IPS-11a (cell line): ENCODE measurements at regions not wholly inside any gene's neighbourhood (a gene's known extent, or its start where the extent isn't known, plus 50 kb on each side); places are given as distances from the start of the nearest gene placed in this dataset.

Experiments
- H3K4me3 ChIP-seq: one replicate; pipeline ENCODE4 v1.5.1; 2013; ENCODE audit warnings: low read depth, low read length, control low read depth

- no peak overlapping the region for H3K4me3 ChIP-seq
Measured at GRCh38 chr1:194322751-194323150, 1136.3 kb upstream of the B3GALT2 start.

- no peak overlapping the region for H3K4me3 ChIP-seq
Measured at GRCh38 chr1:194318790-194319280, 1132.4 kb upstream of the B3GALT2 start.

GRCh38 chr1:194309697-194310096 lies 1123.3 kb upstream of the B3GALT2 start:
- H3K4me3 ChIP-seq: no peak overlapping the region

- no peak overlapping the region for H3K4me3 ChIP-seq
Measured at GRCh38 chr1:194309269-194309668, 1122.9 kb upstream of the B3GALT2 start.

- H3K4me3 ChIP-seq: no peak overlapping the region
Measured at GRCh38 chr1:194300776-194301175, 1114.4 kb upstream of the B3GALT2 start.

GRCh38 chr1:194300340-194300739 lies 1113.9 kb upstream of the B3GALT2 start:
- H3K4me3 ChIP-seq: no peak overlapping the region

- H3K4me3 ChIP-seq: no peak overlapping the region
Measured at GRCh38 chr1:194298007-194298598, 1111.7 kb upstream of the B3GALT2 start.

- H3K4me3 ChIP-seq: no peak overlapping the region
Measured at GRCh38 chr1:194297094-194297493, 1110.7 kb upstream of the B3GALT2 start.

- no peak overlapping the region for H3K4me3 ChIP-seq
Measured at GRCh38 chr1:194296201-194296600, 1109.8 kb upstream of the B3GALT2 start.

GRCh38 chr1:194295685-194296084 lies 1109.3 kb upstream of the B3GALT2 start:
- H3K4me3 ChIP-seq: no peak overlapping the region

- no peak overlapping the region for H3K4me3 ChIP-seq
Measured at GRCh38 chr1:194293851-194294405, 1107.5 kb upstream of the B3GALT2 start.

GRCh38 chr1:194292966-194293365 lies 1106.6 kb upstream of the B3GALT2 start:
- H3K4me3 ChIP-seq: no peak overlapping the region

GRCh38 chr1:194289569-194290266 lies 1103.3 kb upstream of the B3GALT2 start:
- no peak overlapping the region for H3K4me3 ChIP-seq

GRCh38 chr1:194288238-194288637 lies 1101.8 kb upstream of the B3GALT2 start:
- no peak overlapping the region for H3K4me3 ChIP-seq

- no peak overlapping the region for H3K4me3 ChIP-seq
Measured at GRCh38 chr1:194281376-194281775, 1095.0 kb upstream of the B3GALT2 start.

- H3K4me3 ChIP-seq: no peak overlapping the region
Measured at GRCh38 chr1:194280463-194280862, 1094.0 kb upstream of the B3GALT2 start.

- no peak overlapping the region for H3K4me3 ChIP-seq
Measured at GRCh38 chr1:194279975-194280374, 1093.6 kb upstream of the B3GALT2 start.

GRCh38 chr1:194277927-194278326 lies 1091.5 kb upstream of the B3GALT2 start:
- no peak overlapping the region for H3K4me3 ChIP-seq

- no peak overlapping the region for H3K4me3 ChIP-seq
Measured at GRCh38 chr1:194273660-194274059, 1087.2 kb upstream of the B3GALT2 start.

- no peak overlapping the region for H3K4me3 ChIP-seq
Measured at GRCh38 chr1:194268839-194269238, 1082.4 kb upstream of the B3GALT2 start.

- no peak overlapping the region for H3K4me3 ChIP-seq
Measured at GRCh38 chr1:194267021-194267420, 1080.6 kb upstream of the B3GALT2 start.

GRCh38 chr1:194256010-194256409 lies 1069.6 kb upstream of the B3GALT2 start:
- no peak overlapping the region for H3K4me3 ChIP-seq
